MV-4-11 (cell line): ENCODE measurements at regions not wholly inside any gene's neighbourhood (a gene's known extent, or its start where the extent isn't known, plus 50 kb on each side); places are given as distances from the start of the nearest gene placed in this dataset.
A peak's percentile ranks its signal among the peaks of the same experiment; 100 is the strongest.

Experiments
- DNase-seq: peaks from one replicate; lab custom pipeline; 2025; lab: John Stamatoyannopoulos, UW

DNA sequence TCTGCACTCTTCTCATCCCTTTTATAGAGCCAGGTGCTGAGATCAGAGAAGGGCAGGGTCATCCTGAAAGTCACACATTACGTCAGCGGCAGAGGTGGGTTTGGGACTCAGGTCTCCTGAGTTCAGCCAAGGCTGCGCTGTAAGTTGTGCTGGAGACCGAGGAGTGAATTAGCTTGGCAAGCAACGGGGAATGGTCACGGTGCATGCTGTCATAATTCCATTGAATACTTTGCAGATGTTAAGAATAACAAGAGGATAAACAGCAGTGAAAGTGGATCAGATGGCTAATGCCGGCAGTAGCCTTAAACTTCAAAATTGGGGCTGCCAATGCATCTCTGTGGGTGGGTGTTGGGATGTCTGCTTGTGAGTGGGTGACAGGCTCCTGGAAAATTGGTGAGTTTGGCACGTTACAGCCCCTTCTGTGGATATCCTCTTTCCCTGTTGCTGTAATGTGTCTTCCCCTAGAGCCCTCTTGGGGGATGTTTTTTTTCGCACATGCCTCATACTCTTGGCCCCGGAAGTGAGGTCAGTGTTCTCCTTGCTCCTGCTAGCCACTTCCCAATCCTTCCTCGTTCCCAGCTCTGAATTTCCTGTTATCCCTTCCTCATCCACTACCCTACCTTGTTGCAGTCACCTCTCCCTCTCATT lies 287.1 kb upstream of the SRRM4 start:
- DNase-seq: no peak

DNA sequence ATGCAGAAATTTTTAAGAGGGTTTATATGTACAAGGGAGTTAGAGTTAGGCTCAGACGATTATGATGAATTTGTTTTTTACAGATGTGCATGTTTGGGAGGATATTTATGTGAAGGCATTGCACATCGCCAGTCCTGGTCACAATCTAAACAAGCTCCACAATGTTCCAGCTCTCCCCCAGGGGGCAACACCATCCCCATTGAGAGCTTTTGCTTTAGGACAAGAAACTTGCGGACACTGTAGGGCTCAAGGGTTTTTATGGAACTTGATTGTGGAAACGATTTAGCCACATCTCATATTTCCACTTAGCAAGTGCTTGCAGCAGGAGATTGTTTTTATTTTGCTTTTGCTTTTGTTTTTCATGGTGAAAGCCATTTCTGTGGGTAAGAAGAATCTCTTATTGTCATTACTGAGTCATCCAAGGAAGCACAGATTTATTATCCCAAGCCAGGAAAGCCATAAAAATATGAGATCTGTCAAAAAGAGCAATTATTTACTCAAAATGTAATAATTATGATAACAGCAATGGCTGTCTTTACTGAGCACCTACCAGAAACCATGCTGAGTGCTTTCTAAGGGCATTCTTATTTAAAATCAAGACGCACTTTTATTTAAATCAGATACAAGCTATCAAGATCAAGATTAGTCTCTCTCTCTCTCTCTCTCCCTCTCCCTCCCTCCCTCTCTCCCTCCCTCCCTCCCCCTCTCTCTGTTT lies 276.7 kb upstream of the SRRM4 start:
- DNase-seq: no peak

DNA sequence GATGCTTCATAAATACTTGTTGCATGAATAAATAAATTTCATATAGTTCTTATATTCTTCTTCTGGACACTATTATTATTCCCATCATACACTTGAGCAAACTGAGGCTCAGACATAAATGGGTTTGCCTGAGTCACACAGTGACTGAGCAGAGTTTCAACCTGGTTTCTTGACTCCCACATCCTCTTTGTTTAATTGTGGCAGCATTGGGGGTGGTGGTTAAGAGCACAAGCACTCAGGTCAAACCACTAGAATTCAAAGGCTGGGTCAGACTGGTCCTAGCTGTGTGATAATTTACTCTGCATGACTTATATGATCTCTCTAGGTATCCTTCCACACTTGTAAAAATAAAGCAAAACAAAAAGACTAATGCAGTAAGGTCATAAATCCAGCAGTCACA lies 274.9 kb upstream of the SRRM4 start:
- DNase-seq: peak; percentile 83

- no peak for DNase-seq
Measured at GRCh38 chr12:118709946-118710345, 271.4 kb upstream of the SRRM4 start.

DNA sequence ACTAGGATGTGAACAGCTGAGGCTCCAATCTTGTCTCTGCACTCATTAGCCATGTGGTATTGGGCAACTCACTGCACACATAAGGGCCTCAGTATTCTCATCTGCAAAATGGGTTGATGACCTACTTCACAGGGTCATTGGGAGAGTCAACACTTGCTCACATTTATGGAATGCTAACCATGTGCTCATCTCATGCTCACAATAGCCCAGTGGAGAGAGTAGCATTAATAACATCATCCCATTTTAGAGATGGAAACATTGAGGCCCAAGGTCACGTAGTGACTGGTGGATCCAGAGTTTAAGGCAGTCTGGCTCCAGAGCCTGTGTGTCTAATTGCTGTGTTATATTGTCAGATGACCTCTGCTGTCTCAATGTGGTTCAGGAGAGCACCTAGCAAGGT lies 270.2 kb upstream of the SRRM4 start:
- DNase-seq: no peak

DNA sequence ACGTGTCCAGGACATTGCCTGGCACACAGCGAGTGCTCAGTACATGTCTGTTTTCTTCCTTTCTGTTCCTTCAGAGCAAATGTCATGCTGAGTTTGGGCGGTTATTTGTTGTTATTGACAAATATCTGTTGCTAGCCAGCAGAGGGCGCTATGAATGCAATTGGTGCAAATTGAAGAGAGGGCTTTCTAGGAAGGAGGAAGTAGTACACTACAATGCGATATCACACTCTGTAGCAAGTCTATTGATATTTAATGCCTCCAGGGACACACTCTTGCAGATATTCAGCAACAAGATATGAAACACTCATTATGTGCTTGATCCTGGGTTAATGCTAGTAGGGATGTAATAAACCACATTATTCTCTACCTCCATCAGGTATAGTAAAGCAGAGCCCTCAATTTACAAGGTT lies 267.3 kb upstream of the SRRM4 start:
- peak; percentile 77 for DNase-seq

- no peak for DNase-seq
Measured at GRCh38 chr12:118714500-118714899, 266.8 kb upstream of the SRRM4 start.

GRCh38 chr12:118715647-118716046 lies 265.7 kb upstream of the SRRM4 start:
- DNase-seq: no peak

DNA sequence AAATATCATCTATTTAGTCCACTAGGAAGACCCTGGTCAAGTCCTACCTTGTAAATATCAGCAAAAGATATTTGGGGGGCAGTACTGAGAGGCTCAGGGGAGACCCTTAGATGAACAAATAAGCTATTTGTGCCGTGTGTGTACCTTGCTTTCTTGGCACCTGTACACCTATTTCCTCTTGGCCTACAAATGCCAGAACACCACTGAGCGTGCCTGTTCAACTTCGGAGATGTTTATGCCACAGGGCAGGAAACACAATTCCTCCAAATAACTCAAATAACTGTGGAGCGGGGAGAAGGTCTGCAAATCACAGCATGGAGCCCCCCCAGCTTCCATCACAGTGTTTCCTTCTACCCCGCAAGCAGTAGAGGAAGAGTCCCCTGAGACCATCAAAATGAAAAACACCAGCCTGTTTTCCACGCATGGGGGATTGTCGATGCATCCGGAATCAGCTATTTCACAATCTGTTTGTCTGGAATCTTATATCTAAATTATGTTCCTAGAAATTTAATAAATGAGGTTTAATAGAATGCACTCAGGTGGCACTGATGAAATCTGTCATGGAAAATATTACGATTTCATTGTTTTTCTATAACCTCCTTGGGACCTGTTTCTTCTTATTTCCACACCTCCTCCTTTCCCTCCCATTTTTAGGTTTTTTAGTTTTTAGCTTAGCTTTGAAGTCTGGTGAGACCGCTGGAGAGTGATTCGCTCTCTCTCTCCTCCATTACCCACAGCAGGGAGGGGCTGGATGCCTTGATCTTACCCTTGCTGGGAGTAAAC lies 254.0 kb upstream of the SRRM4 start:
- no peak for DNase-seq

GRCh38 chr12:118727979-118728366 lies 253.4 kb upstream of the SRRM4 start:
- no peak for DNase-seq

GRCh38 chr12:118734266-118734665 lies 247.1 kb upstream of the SRRM4 start:
- DNase-seq: no peak

GRCh38 chr12:118737985-118738540 lies 243.3 kb upstream of the SRRM4 start:
- DNase-seq: no peak

DNA sequence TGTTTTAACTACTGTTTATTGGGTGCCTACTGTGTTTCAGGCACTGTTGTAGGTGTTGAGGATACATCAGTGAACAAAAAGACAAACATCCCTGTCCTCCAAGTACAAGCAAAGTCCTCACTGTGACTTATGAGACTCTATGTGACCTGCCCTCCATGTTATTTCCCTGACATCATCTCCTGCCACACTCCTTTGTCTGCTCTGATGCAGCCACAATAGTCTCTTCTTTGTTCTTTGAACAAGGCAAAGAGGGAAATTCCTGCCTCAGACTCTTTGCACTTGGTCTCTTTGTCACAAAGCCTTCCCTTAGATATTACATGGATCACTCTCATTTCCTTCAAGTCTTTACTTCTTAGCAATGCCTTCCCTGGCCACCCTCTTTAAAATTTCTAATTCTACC lies 240.1 kb upstream of the SRRM4 start:
- DNase-seq: no peak

DNA sequence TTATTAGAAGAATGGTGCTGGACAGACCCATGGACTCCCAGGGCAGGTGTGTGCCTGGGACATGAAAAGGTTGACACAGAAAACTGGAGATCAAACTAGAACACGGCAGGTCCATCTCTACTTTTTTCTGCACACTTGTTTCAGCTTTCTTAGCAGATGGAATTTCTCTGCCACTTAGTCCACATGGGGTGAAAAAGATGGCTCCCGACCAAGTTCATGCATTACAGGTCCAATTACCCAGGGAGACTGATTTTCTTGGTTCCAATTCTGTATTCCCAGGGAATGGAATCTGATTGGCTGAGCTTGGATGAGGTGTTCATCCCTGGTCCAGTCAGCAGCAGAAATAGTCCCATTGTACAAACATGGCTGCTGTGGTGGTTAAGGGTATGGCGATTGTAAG lies 238.9 kb upstream of the SRRM4 start:
- no peak for DNase-seq

DNA sequence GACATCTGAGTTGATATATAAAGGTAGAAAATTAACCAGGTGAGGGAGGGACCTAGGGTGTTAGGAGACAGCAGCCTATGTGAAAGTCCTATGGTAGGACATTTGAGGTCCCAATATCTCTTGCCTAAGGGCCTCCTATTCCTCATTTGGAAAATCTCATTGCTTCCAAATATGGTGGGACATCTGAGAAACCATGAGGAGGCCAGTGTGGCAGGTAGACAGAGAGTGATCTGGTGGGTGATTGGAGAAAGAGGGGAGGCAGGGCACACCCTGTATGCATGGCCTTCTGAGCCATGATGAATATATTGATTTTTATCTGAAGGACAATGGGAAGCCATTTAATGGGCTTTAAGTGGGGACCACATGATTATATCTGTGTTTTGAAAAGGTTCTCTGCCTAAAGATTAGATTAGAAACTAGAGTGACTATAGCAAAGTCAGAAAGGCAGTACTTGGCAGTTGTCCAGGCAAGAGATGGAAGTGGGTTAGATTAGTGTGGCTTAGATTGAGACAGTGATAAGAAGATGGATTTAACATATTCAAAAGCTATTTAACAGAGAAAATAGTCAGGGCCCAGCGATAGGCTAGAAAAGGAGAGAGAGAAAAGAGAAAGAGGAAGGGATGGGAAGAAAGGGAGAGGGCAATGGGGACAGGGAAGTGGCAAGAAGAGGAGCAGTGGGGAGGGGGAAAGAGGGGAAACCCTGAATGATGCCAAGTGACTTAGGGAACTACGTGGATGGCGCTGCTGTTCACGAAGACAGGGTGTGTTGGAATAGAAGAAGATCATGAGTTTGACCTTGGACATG lies 237.2 kb upstream of the SRRM4 start:
- no peak for DNase-seq

DNA sequence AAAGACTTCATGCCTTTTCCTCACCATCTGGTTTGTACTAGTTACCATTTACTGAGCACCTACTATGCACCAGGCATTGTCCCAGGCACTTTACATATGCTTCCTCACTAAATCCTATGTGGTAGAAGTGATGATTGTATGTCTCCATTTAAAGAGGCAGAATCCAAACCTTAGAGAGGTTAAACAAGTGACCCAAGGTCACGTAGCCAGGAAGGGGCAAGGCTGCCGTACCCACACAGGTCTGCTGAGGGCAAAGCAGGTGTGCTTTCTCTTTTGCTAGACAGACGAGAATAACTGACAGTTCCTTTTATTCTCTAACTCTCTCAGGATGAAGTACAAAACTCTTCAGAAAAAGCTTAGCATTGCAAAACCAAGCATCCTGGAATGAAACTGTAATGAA lies 235.2 kb upstream of the SRRM4 start:
- DNase-seq: no peak

- no peak for DNase-seq
Measured at GRCh38 chr12:118746960-118747359, 234.4 kb upstream of the SRRM4 start.

DNA sequence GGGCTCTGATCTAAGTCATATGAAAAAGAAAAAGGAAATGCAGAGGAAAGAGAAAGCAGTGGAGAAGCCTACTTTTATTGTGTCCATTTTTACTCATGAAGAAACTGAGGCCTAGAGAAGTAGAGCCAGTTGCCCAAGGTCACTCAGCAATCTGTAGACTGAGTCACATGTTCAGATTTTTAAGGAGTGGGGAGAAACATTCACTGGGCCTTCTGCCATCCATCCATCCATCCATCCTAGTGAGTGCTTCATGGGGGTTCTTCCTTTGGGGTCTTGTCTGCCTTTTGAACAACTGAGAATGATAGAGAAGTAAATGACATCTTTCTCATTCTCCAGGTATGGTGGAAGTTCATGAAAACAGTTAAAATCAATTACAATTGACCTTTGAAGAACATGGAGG lies 233.6 kb upstream of the SRRM4 start:
- no peak for DNase-seq

DNA sequence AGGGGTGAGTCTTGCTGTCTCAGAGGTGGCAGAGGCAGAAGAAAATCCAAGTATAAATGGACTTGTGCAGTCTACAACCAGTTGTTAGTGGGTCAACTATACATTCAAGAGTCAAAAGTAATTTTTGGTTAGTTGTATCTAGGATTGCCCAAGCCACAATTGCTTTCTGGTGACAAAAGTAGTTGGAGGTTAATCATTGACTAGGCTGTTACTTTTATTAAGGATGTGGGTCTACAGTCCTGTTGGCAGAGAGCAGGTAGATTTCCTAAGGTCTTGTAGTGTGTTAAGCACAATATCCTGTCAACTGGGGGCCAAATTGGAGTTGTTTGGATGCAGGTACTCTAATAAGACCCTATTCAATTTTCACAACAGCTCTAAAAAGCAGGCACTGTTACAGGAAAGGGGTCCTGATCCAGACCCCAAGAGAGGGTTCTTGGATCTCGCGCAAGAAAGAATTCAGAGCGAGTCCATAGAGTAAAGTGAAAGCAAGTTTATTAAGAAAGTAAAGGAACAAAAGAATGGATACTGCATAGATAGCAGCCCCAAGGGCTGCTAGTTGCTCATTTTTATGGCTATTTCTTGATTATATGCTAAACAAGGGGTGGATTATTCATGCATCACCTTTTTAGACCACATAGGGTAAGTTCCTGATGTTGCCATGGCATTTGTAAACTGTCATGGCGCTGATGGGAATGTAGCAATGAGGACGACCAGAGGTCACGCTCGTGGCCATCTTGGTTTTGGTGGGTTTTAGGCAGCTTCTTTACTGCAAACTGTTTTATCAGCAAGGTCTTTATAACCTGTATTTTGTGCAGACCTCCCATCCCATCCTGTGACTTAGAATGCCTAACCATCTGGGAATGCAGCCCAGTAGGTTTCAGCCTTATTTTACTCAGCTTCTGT lies 232.6 kb upstream of the SRRM4 start:
- DNase-seq: no peak

- no peak for DNase-seq
Measured at GRCh38 chr12:118749646-118750045, 231.7 kb upstream of the SRRM4 start.

GRCh38 chr12:118750666-118751065 lies 230.7 kb upstream of the SRRM4 start:
- DNase-seq: no peak
